Neuronal stem cell (in vitro differentiated cells): ENCODE measurements at regions not wholly inside any gene's neighbourhood (a gene's known extent, or its start where the extent isn't known, plus 50 kb on each side); places are given as distances from the start of the nearest gene placed in this dataset.

Experiments
- DNase-seq: peaks from one replicate; pipeline ENCODE4 v3.0.0-alpha.2; 2013; ENCODE audit warnings: low spot score
- H2AFZ ChIP-seq: one replicate; pipeline ENCODE4 v1.6.1; 2013; ENCODE audit warnings: mild to moderate bottlenecking, low read length, inconsistent platforms
- H2AK5ac ChIP-seq: 2 replicates; pipeline ENCODE4 v1.6.1; 2013; ENCODE audit warnings: low read depth, mild to moderate bottlenecking, inconsistent platforms, low read length, moderate library complexity, mixed read lengths
- H2BK120ac ChIP-seq: 2 replicates; pipeline ENCODE4 v1.6.1; 2013; ENCODE audit warnings: low read depth, mild to moderate bottlenecking, inconsistent platforms, low read length, moderate library complexity, mixed read lengths
- H2BK12ac ChIP-seq: one replicate; pipeline ENCODE4 v1.6.1; 2013; ENCODE audit warnings: low read length, inconsistent platforms
- H2BK15ac ChIP-seq: 2 replicates; pipeline ENCODE4 v1.6.1; 2013; ENCODE audit warnings: mild to moderate bottlenecking, low read length, inconsistent platforms, mixed read lengths
- H2BK5ac ChIP-seq: one replicate; pipeline ENCODE4 v1.6.1; 2013; ENCODE audit warnings: inconsistent platforms, mild to moderate bottlenecking, low read length, moderate library complexity
- H3K14ac ChIP-seq: one replicate; pipeline ENCODE4 v1.6.1; 2013; ENCODE audit warnings: low read length, inconsistent platforms
- H3K18ac ChIP-seq: 2 replicates; pipeline ENCODE4 v1.6.1; 2013; ENCODE audit warnings: low read length, inconsistent platforms
- H3K23ac ChIP-seq: 2 replicates; pipeline ENCODE4 v1.6.1; 2013; ENCODE audit warnings: low read depth, mild to moderate bottlenecking, mixed read lengths, low read length, inconsistent platforms; ENCODE audit not compliant: poor library complexity
- H3K27ac ChIP-seq: replicated peaks from 3 replicates; pipeline ENCODE4 v1.5.1; 2013; ENCODE audit warnings: low read length, inconsistent platforms
- H3K27me3 ChIP-seq, 3 experiments: 2 replicates each; pipeline ENCODE4 v1.6.1; 2013; ENCODE audit warnings: low read length in 3 of 3, mild to moderate bottlenecking in 2 of 3, inconsistent platforms in 1 of 3, low read depth in 1 of 3, mixed read lengths in 1 of 3, moderate library complexity in 1 of 3; ENCODE audit not compliant: control insufficient read depth in 3 of 3, insufficient read depth in 3 of 3
- H3K36me3 ChIP-seq, 2 donors: replicated peaks in 1 of 2; 2 replicates each; pipeline ENCODE4 v1.6.1; 2013; ENCODE audit warnings: low read length in 2 of 2; ENCODE audit not compliant: control insufficient read depth in 2 of 2, insufficient read depth in 2 of 2
- H3K4ac ChIP-seq: 2 replicates; pipeline ENCODE4 v1.6.1; 2013; ENCODE audit warnings: inconsistent platforms, mild to moderate bottlenecking, low read length, moderate library complexity
- H3K4me1 ChIP-seq, 2 donors: 1 replicate in 1 of 2; 2 replicates in 1 of 2; pipeline ENCODE4 v1.6.1; 2013; ENCODE audit warnings: low read length in 2 of 2, low read depth in 1 of 2; ENCODE audit not compliant: control insufficient read depth in 2 of 2, insufficient read depth in 1 of 2
- H3K4me2 ChIP-seq: one replicate; pipeline ENCODE4 v1.6.1; 2013; ENCODE audit warnings: mild to moderate bottlenecking, low read length, inconsistent platforms; ENCODE audit not compliant: insufficient read depth, poor library complexity, severe bottlenecking
- H3K4me3 ChIP-seq, 2 donors: 2 replicates each; pipeline ENCODE4 v1.5.1; 2013; ENCODE audit warnings: low read length in 2 of 2, mild to moderate bottlenecking in 2 of 2, inconsistent platforms in 1 of 2, moderate library complexity in 1 of 2
- H3K79me1 ChIP-seq: one replicate; pipeline ENCODE4 v1.6.1; 2013; ENCODE audit warnings: low read depth, mild to moderate bottlenecking, inconsistent platforms, low read length, moderate library complexity
- H3K9ac ChIP-seq: one replicate; pipeline ENCODE4 v1.6.1; 2013; ENCODE audit warnings: mild to moderate bottlenecking, low read depth, low read length, inconsistent platforms; ENCODE audit not compliant: poor library complexity
- H3K9me3 ChIP-seq, 2 donors: replicated peaks in 1 of 2; 2 replicates each; pipeline versions ENCODE3 to v1.6.1; 2013; ENCODE audit warnings: low read length in 2 of 2, mild to moderate bottlenecking in 2 of 2, inconsistent platforms in 1 of 2, low read depth in 1 of 2, mixed read lengths in 1 of 2, moderate library complexity in 1 of 2; ENCODE audit not compliant: control insufficient read depth in 2 of 2, insufficient read depth in 1 of 2
- H4K8ac ChIP-seq: one replicate; pipeline ENCODE4 v1.6.1; 2013; ENCODE audit warnings: low read depth, mild to moderate bottlenecking, inconsistent platforms, low read length, moderate library complexity
- H4K91ac ChIP-seq: one replicate; pipeline ENCODE4 v1.6.1; 2013; ENCODE audit warnings: low read length, low read depth, mild to moderate bottlenecking, inconsistent platforms; ENCODE audit not compliant: poor library complexity
- WGBS, 2 donors: extraction: QIAGEN DNeasy Blood & Tissue Kit; methylation state at CpG; one replicate each; pipeline ENCODE4 v1.1.7; 2013; ENCODE audit warnings: missing lambda C conversion rate in 2 of 2, mixed read lengths in 1 of 2; ENCODE audit not compliant: insufficient read length in 2 of 2, insufficient replicate concordance in 1 of 2; ENCODE audit errors: extremely low coverage in 2 of 2; 5-methylcytosine and 5-hydroxymethylcytosine counted together

GRCh38 chr12:90618586-90618985 is 336.4 kb downstream of the CCER1 start:
- H3K9ac ChIP-seq: no peak overlapping the region

GRCh38 chr12:90611891-90612290 is 343.1 kb downstream of the CCER1 start:
- H3K4me1 ChIP-seq: no peaks in the 10 kb centered on the region
- no peaks in the 10 kb centered on the region for H3K27me3 ChIP-seq

More at GRCh38 chr12:90618586-90618985, 336.4 kb downstream of the CCER1 start:
- Histone ChIP-seq H3K9me3 (no peaks in the 10 kb centered on the region), H3K4me3 (no peak overlapping the region), H3K79me1 (no peaks in the 10 kb centered on the region), H3K4ac (no peak overlapping the region), H3K14ac (no peak overlapping the region), H3K23ac (no peak overlapping the region), H3K18ac (no peak overlapping the region), H2BK120ac (no peak overlapping the region), H2BK5ac (no peak overlapping the region), H2BK12ac (no peak overlapping the region), H4K8ac (no peak overlapping the region), H3K4me2 (no peak overlapping the region), H4K91ac (no peak overlapping the region), H2AK5ac (no peak overlapping the region), H3K27me3 (no peaks in the 10 kb centered on the region), H2AFZ (no peak overlapping the region), H2BK15ac (no peak overlapping the region), H3K36me3 (no peaks in the 10 kb centered on the region), H3K27ac (no peak overlapping the region), H3K4me1 (no peaks in the 10 kb centered on the region)
- DNase-seq: no peak

DNA sequence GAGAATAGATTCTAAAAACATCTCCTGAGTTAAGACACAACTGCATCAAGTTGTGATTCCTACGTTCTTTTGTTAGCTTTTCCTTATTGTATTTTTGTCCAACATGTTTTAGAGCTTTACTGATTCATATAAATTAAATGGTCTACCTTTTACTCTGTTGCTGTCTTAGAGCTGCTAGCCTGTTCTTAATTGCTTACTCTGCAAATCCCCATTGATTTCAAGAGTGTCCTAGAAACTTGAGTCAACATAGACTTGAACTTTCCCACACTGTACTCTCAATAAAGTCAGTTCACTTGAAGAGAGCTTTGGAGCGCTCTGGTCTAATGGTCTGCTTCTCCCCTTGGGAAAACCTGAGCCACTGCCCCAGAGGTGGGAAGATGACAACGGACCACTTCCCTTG is 343.9 kb downstream of the CCER1 start:
- no peak overlapping the region for H3K4me3 ChIP-seq
- no peak for DNase-seq
- no peak overlapping the region for H3K18ac ChIP-seq
- no peak overlapping the region for H3K9ac ChIP-seq
- H4K8ac ChIP-seq: no peak overlapping the region
- no peaks in the 10 kb centered on the region for H3K79me1 ChIP-seq
- no peaks in the 10 kb centered on the region for H3K36me3 ChIP-seq
- no peak overlapping the region for H2BK15ac ChIP-seq
- no CpG with 5 or more reads among the region's 3 CpGs for WGBS, 2 donors
- no peak overlapping the region for H2BK5ac ChIP-seq
- no peak overlapping the region for H3K4ac ChIP-seq
- no peak overlapping the region for H2AFZ ChIP-seq
- no peak overlapping the region for H2BK12ac ChIP-seq
- no peak overlapping the region for H3K27ac ChIP-seq
- no peak overlapping the region for H3K23ac ChIP-seq
- no peaks in the 10 kb centered on the region for H3K9me3 ChIP-seq
- H4K91ac ChIP-seq: no peak overlapping the region
- H3K27me3 ChIP-seq: no peaks in the 10 kb centered on the region
- no peak overlapping the region for H3K14ac ChIP-seq
- H3K4me1 ChIP-seq: no peaks in the 10 kb centered on the region
- no peak overlapping the region for H2AK5ac ChIP-seq
- H3K4me2 ChIP-seq: no peak overlapping the region
- H2BK120ac ChIP-seq: no peak overlapping the region

More at GRCh38 chr12:90611891-90612290, 343.1 kb downstream of the CCER1 start:
- H3K9me3 ChIP-seq: no peaks in the 10 kb centered on the region
- H3K27ac ChIP-seq: no peak overlapping the region
- H3K36me3 ChIP-seq: no peaks in the 10 kb centered on the region
- no peak for DNase-seq
- no peak overlapping the region for H2BK120ac ChIP-seq
- no peaks in the 10 kb centered on the region for H3K79me1 ChIP-seq
- H4K8ac ChIP-seq: no peak overlapping the region
- no peak overlapping the region for H3K4me3 ChIP-seq
- no peak overlapping the region for H3K9ac ChIP-seq
- H2BK15ac ChIP-seq: no peak overlapping the region
- H2BK12ac ChIP-seq: no peak overlapping the region
- H4K91ac ChIP-seq: no peak overlapping the region
- H3K14ac ChIP-seq: no peak overlapping the region
- no peak overlapping the region for H3K18ac ChIP-seq
- H2AK5ac ChIP-seq: no peak overlapping the region
- no peak overlapping the region for H3K4me2 ChIP-seq
- H3K23ac ChIP-seq: no peak overlapping the region
- H2AFZ ChIP-seq: no peak overlapping the region
- H2BK5ac ChIP-seq: no peak overlapping the region
- no peak overlapping the region for H3K4ac ChIP-seq

GRCh38 chr12:90593596-90594295 is 361.2 kb downstream of the CCER1 start:
- H2BK5ac ChIP-seq: no peak overlapping the region
- H3K9me3 ChIP-seq: no peaks in the 10 kb centered on the region
- H2BK15ac ChIP-seq: no peak overlapping the region
- no peak overlapping the region for H4K91ac ChIP-seq
- no peak overlapping the region for H3K9ac ChIP-seq
- no peak overlapping the region for H4K8ac ChIP-seq
- H3K27me3 ChIP-seq: no peaks in the 10 kb centered on the region
- no peak overlapping the region for H2BK120ac ChIP-seq
- WGBS, 2 donors: no CpG with 5 or more reads among the region's 2 CpGs
- H2AFZ ChIP-seq: no peak overlapping the region
- H3K4me1 ChIP-seq: no peaks in the 10 kb centered on the region
- no peak overlapping the region for H3K14ac ChIP-seq
- H3K4me2 ChIP-seq: no peak overlapping the region
- no peak overlapping the region for H3K4ac ChIP-seq
- no peak overlapping the region for H2AK5ac ChIP-seq
- H3K27ac ChIP-seq: no peak overlapping the region
- no peak overlapping the region for H3K4me3 ChIP-seq
- H3K79me1 ChIP-seq: no peaks in the 10 kb centered on the region
- no peak for DNase-seq
- H3K36me3 ChIP-seq: no peaks in the 10 kb centered on the region
- H2BK12ac ChIP-seq: no peak overlapping the region
- no peak overlapping the region for H3K18ac ChIP-seq
- H3K23ac ChIP-seq: no peak overlapping the region
